ENCODE measurements at regions not wholly inside any gene's neighbourhood (a gene's known extent, or its start where the extent isn't known, plus 50 kb on each side); places are given as distances from the start of the nearest gene placed in this dataset.

DNA sequence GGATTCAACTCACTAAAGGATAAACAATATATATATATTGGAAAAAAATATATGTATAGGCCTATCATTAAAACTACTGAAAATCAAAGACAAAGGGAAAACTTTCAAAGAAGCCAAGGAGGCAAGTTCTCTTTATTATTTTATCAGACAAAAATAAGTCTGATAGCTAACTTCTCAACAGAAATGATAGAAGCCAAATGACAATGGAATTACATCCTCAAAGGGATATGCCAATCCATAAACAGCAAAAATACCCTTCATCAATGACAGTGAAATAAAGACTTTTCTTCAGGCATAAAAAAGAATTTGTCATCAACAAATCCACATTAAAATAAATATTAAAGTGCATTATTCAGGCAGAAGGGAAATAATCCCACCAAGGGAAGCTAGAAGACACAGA is 393.4 kb downstream of the ZFHX3 start:
- H4K20me1 ChIP-seq (ENCODE audit: low read length): no peaks in the 10 kb centered on the region
- ATAC-seq: no peak
- no peaks in the 10 kb centered on the region for H3K27me3 ChIP-seq (ENCODE audit: low read length)
- POLR2A ChIA-PET (ENCODE audit: unreplicated experiment): no interaction called here
- no peaks in the 10 kb centered on the region for H3F3A ChIP-seq (ENCODE audit: low read length, unreplicated experiment)
- no peak for TF ChIP-seq EZH2phosphoT487 (IDR thresholded peaks at IDR 0.05; ENCODE audit: borderline replicate concordance, low read length)
- no peak for TF ChIP-seq EZH2 (IDR thresholded peaks at IDR 0.05; ENCODE audit: low read length, unreplicated experiment)
- TF ChIP-seq, protein P1, sequence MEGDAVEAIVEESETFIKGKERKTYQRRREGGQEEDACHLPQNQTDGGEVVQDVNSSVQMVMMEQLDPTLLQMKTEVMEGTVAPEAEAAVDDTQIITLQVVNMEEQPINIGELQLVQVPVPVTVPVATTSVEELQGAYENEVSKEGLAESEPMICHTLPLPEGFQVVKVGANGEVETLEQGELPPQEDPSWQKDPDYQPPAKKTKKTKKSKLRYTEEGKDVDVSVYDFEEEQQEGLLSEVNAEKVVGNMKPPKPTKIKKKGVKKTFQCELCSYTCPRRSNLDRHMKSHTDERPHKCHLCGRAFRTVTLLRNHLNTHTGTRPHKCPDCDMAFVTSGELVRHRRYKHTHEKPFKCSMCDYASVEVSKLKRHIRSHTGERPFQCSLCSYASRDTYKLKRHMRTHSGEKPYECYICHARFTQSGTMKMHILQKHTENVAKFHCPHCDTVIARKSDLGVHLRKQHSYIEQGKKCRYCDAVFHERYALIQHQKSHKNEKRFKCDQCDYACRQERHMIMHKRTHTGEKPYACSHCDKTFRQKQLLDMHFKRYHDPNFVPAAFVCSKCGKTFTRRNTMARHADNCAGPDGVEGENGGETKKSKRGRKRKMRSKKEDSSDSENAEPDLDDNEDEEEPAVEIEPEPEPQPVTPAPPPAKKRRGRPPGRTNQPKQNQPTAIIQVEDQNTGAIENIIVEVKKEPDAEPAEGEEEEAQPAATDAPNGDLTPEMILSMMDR (conservative IDR thresholded peaks at IDR 0.05; ENCODE audit: low read depth, low read length): no peak
- intact Hi-C loops (cut with micrococcal nuclease): no loop called here
- H3K4me2 ChIP-seq (ENCODE audit: low read length): no peak overlapping the region
- no peak overlapping the region for H3K4me3 ChIP-seq (ENCODE audit: low read length)
- no peak for DNase-seq
- H3K9ac ChIP-seq (ENCODE audit: low read length): no peak overlapping the region
- H3K4me1 ChIP-seq (ENCODE audit: insufficient read depth, low read length): no peaks in the 10 kb centered on the region
- H3K9me3 ChIP-seq (ENCODE audit: low read length): no peaks in the 10 kb centered on the region
- no peak overlapping the region for H3K27ac ChIP-seq (ENCODE audit: low read length)
- H3K9me2 ChIP-seq (replicated peaks; ENCODE audit: low read length): no peaks in the 10 kb centered on the region
- H3K36me3 ChIP-seq (ENCODE audit: low read depth, low read length): no peaks in the 10 kb centered on the region
- no peaks in the 10 kb centered on the region for H3K79me2 ChIP-seq (ENCODE audit: low read length)
- no TSS peak for BruUV-seq (replicated peaks)
- no peak overlapping the region for H2AFZ ChIP-seq (ENCODE audit: low read length)
- CTCF ChIA-PET: no interaction called here

DNA sequence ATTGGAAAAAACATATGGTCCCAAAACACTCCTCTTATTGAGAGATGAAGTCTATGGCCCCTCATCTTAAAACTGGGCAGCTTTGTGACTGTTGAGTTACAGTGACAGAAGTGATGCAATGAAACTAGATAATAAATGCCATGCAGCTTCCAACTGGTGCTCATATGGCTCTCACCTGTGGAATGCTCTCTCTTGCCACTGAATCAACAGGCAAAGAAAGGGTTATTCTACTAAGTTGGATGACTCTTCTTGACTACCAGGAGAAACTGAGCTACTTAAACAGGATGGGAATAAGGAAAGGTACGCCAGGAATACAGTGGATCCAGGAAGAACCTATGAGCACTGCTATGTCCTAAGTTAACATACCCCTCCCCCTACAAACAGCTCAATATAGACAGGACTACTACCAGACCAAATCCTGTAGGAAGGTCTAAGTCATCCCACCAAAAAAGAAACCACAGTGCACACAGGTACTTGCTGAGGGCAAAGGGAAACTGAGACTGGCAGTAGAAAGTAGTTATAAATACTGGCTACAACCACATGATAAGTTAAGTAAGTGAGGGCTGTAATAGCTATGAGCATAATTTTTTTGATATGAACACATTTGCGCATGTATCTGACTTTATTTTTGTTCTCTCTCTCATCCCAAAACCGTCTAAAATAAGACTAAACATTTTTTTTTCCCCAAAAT is 398.5 kb downstream of the ZFHX3 start:
- Histone ChIP-seq H3K27ac (ENCODE audit: low read length) (no peak overlapping the region), H3K9me2 (replicated peaks; ENCODE audit: low read length) (no peaks in the 10 kb centered on the region), H3K79me2 (ENCODE audit: low read length) (no peaks in the 10 kb centered on the region), H3K4me3 (ENCODE audit: low read length) (no peak overlapping the region), H3K9me3 (ENCODE audit: low read length) (no peaks in the 10 kb centered on the region), H3K27me3 (ENCODE audit: low read length) (no peaks in the 10 kb centered on the region), H3K36me3 (ENCODE audit: low read depth, low read length) (no peaks in the 10 kb centered on the region), H3K4me2 (ENCODE audit: low read length) (no peak overlapping the region), H3K4me1 (ENCODE audit: insufficient read depth, low read length) (no peaks in the 10 kb centered on the region), H4K20me1 (ENCODE audit: low read length) (no peaks in the 10 kb centered on the region), H2AFZ (ENCODE audit: low read length) (no peak overlapping the region), H3K9ac (ENCODE audit: low read length) (no peak overlapping the region), H3F3A (ENCODE audit: low read length, unreplicated experiment) (no peaks in the 10 kb centered on the region)
- no peak for ATAC-seq
- intact Hi-C loops (cut with micrococcal nuclease): no loop called here
- DNase-seq: no peak
- CTCF ChIA-PET: no interaction called here
- POLR2A ChIA-PET (ENCODE audit: unreplicated experiment): no interaction called here
- no TSS peak for BruUV-seq (replicated peaks)
- TF ChIP-seq, protein P1 (conservative IDR thresholded peaks at IDR 0.05; ENCODE audit: low read depth, low read length): no peak
- TF ChIP-seq EZH2 (IDR thresholded peaks at IDR 0.05; ENCODE audit: low read length, unreplicated experiment) (no peak), EZH2phosphoT487 (IDR thresholded peaks at IDR 0.05; ENCODE audit: borderline replicate concordance, low read length) (no peak)

DNA sequence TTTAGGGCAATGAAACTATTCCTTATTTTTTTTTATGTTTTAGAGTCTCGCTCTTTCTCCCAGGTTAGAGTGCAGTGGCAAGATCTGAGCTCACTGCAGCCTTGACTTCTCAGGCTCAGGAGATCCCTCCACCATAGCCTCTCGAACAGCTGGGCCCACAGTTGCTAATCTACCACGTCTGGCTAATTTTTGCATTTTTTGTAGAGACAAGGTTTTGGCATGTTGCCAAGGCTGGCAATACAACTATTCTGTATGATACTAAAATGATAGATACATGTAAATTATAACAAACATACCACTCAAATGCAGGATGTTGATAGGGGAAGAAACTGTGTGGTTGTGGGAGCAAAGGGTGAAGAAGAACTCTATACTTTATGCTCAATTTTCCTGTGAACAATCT is 401.3 kb downstream of the ZFHX3 start:
- Histone ChIP-seq H2AFZ (ENCODE audit: low read length) (no peak overlapping the region), H3K36me3 (ENCODE audit: low read depth, low read length) (no peaks in the 10 kb centered on the region), H3K9me3 (ENCODE audit: low read length) (no peaks in the 10 kb centered on the region), H4K20me1 (ENCODE audit: low read length) (no peaks in the 10 kb centered on the region), H3K9ac (ENCODE audit: low read length) (no peak overlapping the region), H3K9me2 (replicated peaks; ENCODE audit: low read length) (no peaks in the 10 kb centered on the region), H3K79me2 (ENCODE audit: low read length) (no peaks in the 10 kb centered on the region), H3F3A (ENCODE audit: low read length, unreplicated experiment) (no peaks in the 10 kb centered on the region), H3K27me3 (ENCODE audit: low read length) (no peaks in the 10 kb centered on the region), H3K4me3 (ENCODE audit: low read length) (no peak overlapping the region), H3K27ac (ENCODE audit: low read length) (no peak overlapping the region), H3K4me1 (ENCODE audit: insufficient read depth, low read length) (no peaks in the 10 kb centered on the region), H3K4me2 (ENCODE audit: low read length) (no peak overlapping the region)
- intact Hi-C loops (cut with micrococcal nuclease): no loop called here
- ChIA-PET POLR2A (ENCODE audit: unreplicated experiment) (no interaction called here), CTCF (no interaction called here)
- no peak for DNase-seq
- no peak for ATAC-seq
- no TSS peak for BruUV-seq (replicated peaks)
- TF ChIP-seq, protein P1 (conservative IDR thresholded peaks at IDR 0.05; ENCODE audit: low read depth, low read length): no peak
- TF ChIP-seq EZH2 (IDR thresholded peaks at IDR 0.05; ENCODE audit: low read length, unreplicated experiment): no peak
- no peak for TF ChIP-seq EZH2phosphoT487 (IDR thresholded peaks at IDR 0.05; ENCODE audit: borderline replicate concordance, low read length)
